Trophoblast cell (in vitro differentiated cells and primary cell): ENCODE measurements at regions not wholly inside any gene's neighbourhood (a gene's known extent, or its start where the extent isn't known, plus 50 kb on each side); places are given as distances from the start of the nearest gene placed in this dataset.

Source experiments
- DNase-seq, 2 donors: peaks; one replicate each; pipeline ENCODE4 v3.0.0-alpha.2; 2016
- H2AFZ ChIP-seq: 2 replicates; pipeline ENCODE4 v1.6.1; 2013; ENCODE audit warnings: low read length, moderate library complexity, mild to moderate bottlenecking; ENCODE audit not compliant: insufficient read depth, poor library complexity
- H2AK5ac ChIP-seq: 2 replicates; pipeline ENCODE4 v1.6.1; 2013; ENCODE audit warnings: mild to moderate bottlenecking, low read length
- H2BK120ac ChIP-seq: 2 replicates; pipeline ENCODE4 v1.6.1; 2013; ENCODE audit warnings: low read length, mild to moderate bottlenecking, moderate library complexity; ENCODE audit not compliant: insufficient read depth, poor library complexity
- H2BK12ac ChIP-seq: 2 replicates; pipeline ENCODE4 v1.6.1; 2013; ENCODE audit warnings: mild to moderate bottlenecking, low read length, moderate library complexity
- H2BK5ac ChIP-seq: 2 replicates; pipeline ENCODE4 v1.6.1; 2013; ENCODE audit warnings: low read length, low read depth, moderate library complexity, mild to moderate bottlenecking; ENCODE audit not compliant: poor library complexity
- H3K14ac ChIP-seq: 2 replicates; pipeline ENCODE4 v1.6.1; 2013; ENCODE audit warnings: mild to moderate bottlenecking, low read length
- H3K18ac ChIP-seq: 2 replicates; pipeline ENCODE4 v1.6.1; 2013; ENCODE audit warnings: mild to moderate bottlenecking, low read length
- H3K23ac ChIP-seq: 2 replicates; pipeline ENCODE4 v1.6.1; 2013; ENCODE audit warnings: low read length
- H3K27ac ChIP-seq: 2 replicates; pipeline ENCODE4 v1.5.1; 2013; ENCODE audit warnings: low read depth, mild to moderate bottlenecking, inconsistent platforms, low read length, moderate library complexity
- H3K27me3 ChIP-seq: 2 replicates; pipeline ENCODE4 v1.6.1; 2013; ENCODE audit warnings: inconsistent platforms, mild to moderate bottlenecking, low read length, moderate library complexity; ENCODE audit not compliant: insufficient read depth
- H3K36me3 ChIP-seq, 2 experiments: 1 replicate in 1 of 2; 2 replicates in 1 of 2; pipeline ENCODE4 v1.6.1; 2013; ENCODE audit warnings: low read length in 2 of 2, mild to moderate bottlenecking in 2 of 2, moderate library complexity in 1 of 2; ENCODE audit not compliant: insufficient read depth in 2 of 2, control insufficient read depth in 1 of 2
- H3K4ac ChIP-seq: 2 replicates; pipeline ENCODE4 v1.6.1; 2013; ENCODE audit warnings: low read depth, mild to moderate bottlenecking, low read length, moderate library complexity
- H3K4me1 ChIP-seq, 2 experiments: 1 replicate in 1 of 2; 2 replicates in 1 of 2; pipeline ENCODE4 v1.6.1; 2013; ENCODE audit warnings: low read length in 2 of 2, mild to moderate bottlenecking in 2 of 2, moderate library complexity in 1 of 2; ENCODE audit not compliant: insufficient read depth in 2 of 2, control insufficient read depth in 1 of 2
- H3K4me2 ChIP-seq: 2 replicates; pipeline ENCODE4 v1.6.1; 2013; ENCODE audit warnings: inconsistent platforms, mild to moderate bottlenecking, low read length, moderate library complexity
- H3K4me3 ChIP-seq: 2 replicates; pipeline ENCODE4 v1.5.1; 2013; ENCODE audit warnings: mild to moderate bottlenecking, low read depth, low read length, inconsistent platforms
- H3K79me1 ChIP-seq: one replicate; pipeline ENCODE4 v1.6.1; 2013; ENCODE audit warnings: low read length
- H3K79me2 ChIP-seq: 2 replicates; pipeline ENCODE4 v1.6.1; 2013; ENCODE audit warnings: low read length, mild to moderate bottlenecking; ENCODE audit not compliant: control insufficient read depth, insufficient read depth, poor library complexity
- H3K9ac ChIP-seq: 2 replicates; pipeline ENCODE4 v1.6.1; 2013; ENCODE audit warnings: mild to moderate bottlenecking, low read length
- H3K9me3 ChIP-seq: 2 replicates; pipeline ENCODE4 v1.6.1; 2013; ENCODE audit warnings: low read depth, mild to moderate bottlenecking, control low read depth, inconsistent platforms, low read length; ENCODE audit not compliant: insufficient read depth
- H4K12ac ChIP-seq: 2 replicates; pipeline ENCODE4 v1.6.1; 2013; ENCODE audit warnings: low read depth, mild to moderate bottlenecking, low read length, moderate library complexity
- H4K8ac ChIP-seq: 2 replicates; pipeline ENCODE4 v1.6.1; 2013; ENCODE audit warnings: low read depth, mild to moderate bottlenecking, low read length, moderate library complexity
- H4K91ac ChIP-seq: one replicate; pipeline ENCODE4 v1.6.1; 2013; ENCODE audit warnings: low read depth, mild to moderate bottlenecking, low read length, moderate library complexity
- WGBS: extraction: QIAGEN DNeasy Blood & Tissue Kit; methylation state at CpG from one replicate; pipeline ENCODE4 v1.1.7; 2013; ENCODE audit warnings: missing lambda C conversion rate; ENCODE audit not compliant: insufficient read length, insufficient coverage; ENCODE audit errors: extremely low coverage; 5-methylcytosine and 5-hydroxymethylcytosine counted together

DNA sequence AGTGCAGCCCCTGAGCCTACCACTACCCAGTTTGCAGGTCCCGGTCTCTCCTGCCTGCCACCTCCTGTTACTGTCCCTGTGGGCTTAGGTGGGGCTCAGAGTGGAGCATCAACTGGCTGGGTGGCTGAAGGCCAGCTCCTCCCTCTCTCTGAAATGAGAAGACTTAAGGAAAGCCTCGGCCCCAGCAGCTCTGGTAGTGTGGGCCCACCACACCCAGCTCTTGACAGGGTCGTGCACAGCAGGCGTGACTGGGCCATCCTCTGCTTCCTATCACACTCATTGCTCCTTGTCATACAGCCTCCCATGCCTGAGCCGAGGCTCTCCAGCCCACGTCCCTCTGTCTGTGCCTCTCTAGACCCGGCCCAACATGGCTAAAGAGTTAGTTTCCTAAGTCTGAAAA is 142.7 kb upstream of the LINGO1 start:
- no peak overlapping the region for H3K14ac ChIP-seq

DNA sequence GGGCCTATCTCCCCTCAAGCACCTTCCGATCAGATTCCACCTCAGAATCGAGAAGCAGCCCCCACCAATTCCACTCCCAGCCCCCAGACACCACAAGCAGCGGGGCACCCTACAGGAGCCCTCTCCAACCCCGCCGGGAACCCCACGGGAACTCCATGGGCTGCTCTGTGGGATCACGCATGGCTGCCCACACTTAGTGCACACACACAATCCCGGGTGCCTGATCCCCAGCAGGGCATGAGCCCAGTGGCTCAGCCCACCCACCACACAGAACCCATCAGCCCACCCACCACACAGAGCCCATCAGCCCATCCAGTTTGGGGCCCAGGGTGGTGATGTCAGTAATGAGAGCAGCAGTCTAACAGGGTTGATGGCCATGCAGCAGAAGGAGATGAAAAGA is 141.6 kb upstream of the LINGO1 start:
- Histone ChIP-seq H3K4me3 (no peak overlapping the region), H2BK5ac (no peak overlapping the region), H3K14ac (no peak overlapping the region), H4K91ac (no peak overlapping the region), H3K36me3 (no peaks in the 10 kb centered on the region), H3K79me2 (no peaks in the 10 kb centered on the region), H4K12ac (no peak overlapping the region), H3K27ac (no peak overlapping the region), H3K79me1 (no peaks in the 10 kb centered on the region), H3K4me2 (no peak overlapping the region), H3K9me3 (peaks cover 2% of the 10 kb centered on the region), H3K18ac (no peak overlapping the region), H2AK5ac (no peak overlapping the region), H3K27me3 (no peaks in the 10 kb centered on the region), H3K23ac (no peak overlapping the region), H3K4ac (no peak overlapping the region), H4K8ac (no peak overlapping the region), H2AFZ (no peak overlapping the region), H2BK12ac (no peak overlapping the region), H2BK120ac (no peak overlapping the region), H3K4me1 (no peaks in the 10 kb centered on the region), H3K9ac (no peak overlapping the region)
- WGBS = no CpG with 5 or more reads among the region's 8 CpGs
- DNase-seq = no peak

More for the DNA sequence above, 142.7 kb upstream of the LINGO1 start:
- Histone ChIP-seq H4K8ac (no peak overlapping the region), H3K27me3 (no peaks in the 10 kb centered on the region), H4K12ac (no peak overlapping the region), H2AFZ (no peak overlapping the region), H3K4me1 (no peaks in the 10 kb centered on the region), H2AK5ac (no peak overlapping the region), H3K36me3 (no peaks in the 10 kb centered on the region), H3K9me3 (peaks cover 5% of the 10 kb centered on the region), H3K18ac (no peak overlapping the region), H4K91ac (no peak overlapping the region), H2BK12ac (no peak overlapping the region), H2BK120ac (no peak overlapping the region), H3K9ac (no peak overlapping the region), H3K27ac (no peak overlapping the region), H2BK5ac (no peak overlapping the region), H3K79me1 (no peaks in the 10 kb centered on the region), H3K23ac (no peak overlapping the region), H3K4ac (no peak overlapping the region), H3K79me2 (no peaks in the 10 kb centered on the region), H3K4me2 (no peak overlapping the region), H3K4me3 (peak overlapping the region; percentile 45)
- WGBS = no CpG with 5 or more reads among the region's 7 CpGs
- DNase-seq = no peak

DNA sequence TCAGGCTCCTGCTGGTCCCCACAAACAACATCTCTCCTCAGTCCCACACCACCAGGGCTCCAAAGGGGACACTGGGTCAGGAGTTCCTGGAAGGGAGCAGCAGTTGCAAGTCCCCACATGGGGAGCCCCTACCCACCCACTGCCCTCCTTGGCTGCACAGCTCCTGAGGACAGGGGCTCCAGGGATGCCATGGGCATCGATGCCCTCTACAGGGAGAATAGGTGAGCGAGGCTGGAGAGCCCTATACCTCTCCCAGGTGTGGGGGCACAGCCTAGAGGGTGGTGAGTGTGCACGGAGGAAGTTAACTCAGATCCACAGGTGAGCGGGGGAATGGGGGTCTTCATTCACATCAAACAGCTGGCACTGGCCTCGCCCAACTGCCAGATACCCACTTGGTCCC is 141.2 kb upstream of the LINGO1 start:
- Histone ChIP-seq H3K4ac (no peak overlapping the region), H3K79me2 (no peaks in the 10 kb centered on the region), H2BK5ac (no peak overlapping the region), H2AFZ (no peak overlapping the region), H4K91ac (no peak overlapping the region), H3K79me1 (no peaks in the 10 kb centered on the region), H3K36me3 (no peaks in the 10 kb centered on the region), H3K18ac (no peak overlapping the region), H3K4me3 (no peak overlapping the region), H3K23ac (no peak overlapping the region), H3K9ac (no peak overlapping the region), H3K14ac (no peak overlapping the region), H2AK5ac (no peak overlapping the region), H3K4me2 (no peak overlapping the region), H2BK120ac (no peak overlapping the region), H4K8ac (no peak overlapping the region), H4K12ac (no peak overlapping the region), H3K27ac (no peak overlapping the region), H2BK12ac (no peak overlapping the region), H3K27me3 (no peaks in the 10 kb centered on the region), H3K4me1 (no peaks in the 10 kb centered on the region), H3K9me3 (peaks cover 2% of the 10 kb centered on the region)
- WGBS = no CpG with 5 or more reads among the region's 5 CpGs
- DNase-seq = no peak

DNA sequence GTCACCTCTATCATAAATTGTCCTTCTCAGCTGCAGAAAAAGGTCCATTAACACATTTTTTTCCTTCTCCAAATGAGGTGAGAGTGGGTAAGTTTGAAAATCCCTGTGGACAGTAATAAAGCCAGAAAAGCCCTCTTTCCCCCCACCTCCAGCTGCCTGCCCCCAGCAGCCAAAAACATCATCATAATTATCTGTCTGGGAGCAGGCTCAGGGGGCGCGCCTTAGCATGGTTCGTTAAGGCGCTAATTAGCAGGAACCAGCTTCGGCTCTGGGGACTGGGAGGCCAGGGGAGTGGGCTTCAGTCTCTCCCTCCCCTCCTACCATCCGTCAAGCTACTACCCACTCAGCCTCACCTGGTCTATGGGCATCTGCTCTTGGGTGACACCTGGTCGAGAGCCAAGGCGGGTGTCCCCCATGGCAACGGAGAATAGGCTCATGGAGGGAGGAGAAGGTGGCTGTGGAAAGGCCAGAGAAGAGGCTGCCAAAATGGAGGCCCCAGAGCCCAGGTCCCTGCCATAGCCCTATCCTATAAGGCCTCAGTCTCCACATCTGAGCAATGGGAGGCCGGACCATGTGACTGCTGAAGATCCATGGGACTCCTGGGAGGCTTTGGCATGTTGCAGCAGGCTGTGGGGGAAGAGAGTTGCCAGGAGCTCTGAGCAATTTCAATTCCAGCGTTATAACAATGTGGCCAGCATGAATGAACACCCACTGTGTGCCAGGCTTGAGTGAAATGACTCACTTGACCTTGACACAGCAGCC is 140.1 kb upstream of the LINGO1 start:
- no peak for DNase-seq
- H2BK12ac ChIP-seq = no peak overlapping the region
- no peaks in the 10 kb centered on the region for H3K4me1 ChIP-seq
- H3K14ac ChIP-seq = no peak overlapping the region
- H3K4me3 ChIP-seq = no peak overlapping the region
- no peak overlapping the region for H3K9ac ChIP-seq
- no peaks in the 10 kb centered on the region for H3K27me3 ChIP-seq
- no peak overlapping the region for H4K12ac ChIP-seq
- no peak overlapping the region for H4K8ac ChIP-seq
- no peak overlapping the region for H2AFZ ChIP-seq
- no peak overlapping the region for H4K91ac ChIP-seq
- H3K79me1 ChIP-seq = no peaks in the 10 kb centered on the region
- H3K18ac ChIP-seq = no peak overlapping the region
- no peaks in the 10 kb centered on the region for H3K9me3 ChIP-seq
- no peak overlapping the region for H2AK5ac ChIP-seq
- no peak overlapping the region for H2BK120ac ChIP-seq
- no CpG with 5 or more reads among the region's 11 CpGs for WGBS
- H3K23ac ChIP-seq = no peak overlapping the region
- no peaks in the 10 kb centered on the region for H3K79me2 ChIP-seq
- no peaks in the 10 kb centered on the region for H3K36me3 ChIP-seq
- no peak overlapping the region for H3K27ac ChIP-seq
- no peak overlapping the region for H3K4ac ChIP-seq
- H3K4me2 ChIP-seq = no peak overlapping the region
- H2BK5ac ChIP-seq = no peak overlapping the region
